NCI-H1694 treated with DMSO at 0.1 percent for 48 hours (cell line): ENCODE measurements at regions not wholly inside any gene's neighbourhood (a gene's known extent, or its start where the extent isn't known, plus 50 kb on each side); places are given as distances from the start of the nearest gene placed in this dataset.

Experiments
- DNase-seq: peaks from one replicate; lab custom pipeline; 2025; lab: John Stamatoyannopoulos, UW

DNA sequence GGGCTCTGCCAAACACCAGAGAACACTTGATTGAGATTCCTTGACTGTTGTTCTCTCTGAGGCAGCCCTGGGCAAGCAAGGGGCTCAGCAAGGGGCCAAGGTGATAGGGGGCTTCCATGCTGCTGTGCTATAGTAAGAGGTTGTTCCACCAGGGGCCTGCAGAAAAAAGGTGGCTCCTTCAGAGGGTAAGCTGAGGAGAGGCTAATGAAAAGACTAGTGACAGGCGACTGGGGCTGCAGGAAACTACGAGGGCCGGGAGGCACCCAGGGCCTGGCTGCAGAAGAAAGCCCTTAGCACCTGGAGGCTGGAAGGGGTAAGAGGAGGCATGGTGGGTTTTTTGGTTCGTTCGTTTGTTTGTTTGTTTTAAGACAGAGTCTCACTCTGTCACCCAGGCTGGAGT, 88.0 kb upstream of the CTNNA1 start:
- DNase-seq, result no peak

DNA sequence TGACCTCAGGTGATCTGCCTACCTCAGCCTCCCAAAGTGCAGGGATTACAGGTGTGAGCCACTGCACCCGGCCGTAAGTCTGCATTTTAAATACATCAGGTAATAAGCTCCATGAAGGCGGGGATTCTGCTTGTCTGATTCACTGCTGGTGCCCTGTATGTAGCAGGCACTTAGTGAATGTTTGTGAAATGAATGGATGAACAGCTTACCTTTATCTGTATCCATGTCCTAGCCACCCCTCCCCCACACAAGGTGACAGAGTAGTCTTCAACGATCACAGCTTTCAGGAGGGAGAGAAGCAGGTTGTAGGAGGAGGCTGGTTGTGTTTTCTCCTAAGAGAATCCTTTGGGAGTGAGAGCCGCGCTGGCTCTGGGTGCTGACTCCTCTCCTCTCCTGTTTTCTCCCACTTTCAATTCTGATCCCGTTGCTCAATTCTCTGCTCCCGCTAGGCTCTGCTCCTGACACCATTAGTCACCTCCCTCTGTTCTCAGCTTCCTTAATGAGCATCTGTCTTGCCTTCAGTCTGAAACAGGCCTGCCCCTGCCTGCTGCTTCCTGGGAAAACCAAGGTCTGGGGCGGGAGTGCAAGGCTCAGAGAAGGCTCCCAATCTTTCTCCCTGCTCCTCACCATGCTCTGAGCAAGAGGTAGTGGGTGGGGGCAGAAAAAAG, 88.8 kb upstream of the CTNNA1 start:
- DNase-seq, result peak; percentile 70

DNA sequence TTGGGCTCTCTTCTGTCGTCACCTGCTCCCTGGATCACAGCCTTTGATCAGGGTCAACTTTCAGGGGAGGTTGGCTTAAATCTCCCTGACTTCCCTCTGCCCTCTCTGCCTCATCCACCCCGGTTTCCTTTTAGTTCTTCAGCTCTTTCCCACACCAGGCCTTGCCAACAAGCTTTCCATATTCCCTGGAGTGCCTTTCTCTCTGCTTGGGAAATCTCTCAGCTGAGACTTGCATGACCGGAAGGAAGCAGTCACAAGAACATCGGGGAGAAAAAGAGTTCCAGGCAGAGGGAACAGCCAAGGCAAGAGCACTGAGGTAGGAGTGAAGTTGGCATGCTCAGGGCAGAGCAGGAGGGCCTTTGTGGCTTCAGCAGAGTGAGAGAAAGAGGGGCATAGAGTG, 88.4 kb upstream of the HSPA9 start:
- DNase-seq, result no peak

DNA sequence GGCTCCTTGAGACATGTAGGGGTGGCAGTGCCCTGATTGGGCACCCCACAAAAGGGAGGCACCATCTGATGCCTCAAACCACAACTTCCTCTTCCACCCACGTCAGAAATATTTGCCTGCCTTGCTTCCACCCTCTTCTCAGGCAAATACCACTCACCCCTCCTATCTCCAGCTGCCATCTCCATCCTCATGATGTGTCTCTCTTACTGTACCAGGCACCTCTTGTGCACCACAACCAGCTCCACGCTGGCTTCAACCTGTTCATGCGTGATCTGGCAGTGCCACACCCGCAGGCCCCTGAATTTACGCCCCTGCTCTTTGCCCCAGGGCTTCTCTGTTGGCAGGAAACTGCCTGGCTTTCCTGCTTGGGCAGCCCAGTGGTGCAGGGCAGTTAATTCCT, 87.8 kb upstream of the HSPA9 start:
- no peak for DNase-seq

DNA sequence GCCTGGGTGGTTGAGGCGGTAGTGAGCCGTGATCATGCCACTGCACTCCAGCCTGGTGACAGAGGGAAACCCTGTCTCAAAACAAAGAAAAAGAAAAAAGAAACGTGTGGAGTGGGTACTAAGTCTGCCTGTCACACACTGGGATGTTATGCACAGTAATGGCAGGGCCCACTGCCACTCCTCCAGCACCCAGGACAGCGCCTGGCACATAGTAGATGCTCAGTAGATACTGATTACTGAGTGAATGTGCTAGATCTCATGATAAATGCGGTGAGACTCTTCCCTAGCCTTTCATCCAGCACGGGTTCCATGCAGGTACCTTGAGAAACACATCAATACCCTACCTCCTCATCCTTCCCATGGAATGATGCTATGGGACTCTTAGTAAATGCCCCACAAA, 87.4 kb upstream of the HSPA9 start:
- DNase-seq, result no peak

DNA sequence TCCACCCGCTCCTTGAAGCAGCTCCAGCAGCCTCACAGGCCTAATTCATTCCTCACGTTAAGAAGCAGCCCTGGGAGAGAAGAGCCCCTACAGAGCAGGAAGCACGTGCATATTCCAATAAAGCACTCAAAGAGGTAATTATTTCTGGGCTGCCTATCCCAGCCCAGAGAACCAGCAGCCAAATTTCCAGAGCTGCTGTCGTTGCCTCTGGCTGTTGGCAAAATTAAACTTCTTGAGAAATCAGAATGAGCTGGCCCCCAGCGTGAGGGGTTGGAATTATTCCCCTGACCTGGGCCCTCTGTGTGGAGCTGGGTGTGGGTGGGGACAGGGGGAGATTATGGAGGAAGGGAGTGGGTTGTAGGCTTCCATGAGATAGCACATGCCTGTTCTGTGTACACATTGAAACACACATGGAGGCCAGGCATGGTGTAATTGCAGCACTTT, 86.8 kb upstream of the HSPA9 start:
- no peak for DNase-seq

DNA sequence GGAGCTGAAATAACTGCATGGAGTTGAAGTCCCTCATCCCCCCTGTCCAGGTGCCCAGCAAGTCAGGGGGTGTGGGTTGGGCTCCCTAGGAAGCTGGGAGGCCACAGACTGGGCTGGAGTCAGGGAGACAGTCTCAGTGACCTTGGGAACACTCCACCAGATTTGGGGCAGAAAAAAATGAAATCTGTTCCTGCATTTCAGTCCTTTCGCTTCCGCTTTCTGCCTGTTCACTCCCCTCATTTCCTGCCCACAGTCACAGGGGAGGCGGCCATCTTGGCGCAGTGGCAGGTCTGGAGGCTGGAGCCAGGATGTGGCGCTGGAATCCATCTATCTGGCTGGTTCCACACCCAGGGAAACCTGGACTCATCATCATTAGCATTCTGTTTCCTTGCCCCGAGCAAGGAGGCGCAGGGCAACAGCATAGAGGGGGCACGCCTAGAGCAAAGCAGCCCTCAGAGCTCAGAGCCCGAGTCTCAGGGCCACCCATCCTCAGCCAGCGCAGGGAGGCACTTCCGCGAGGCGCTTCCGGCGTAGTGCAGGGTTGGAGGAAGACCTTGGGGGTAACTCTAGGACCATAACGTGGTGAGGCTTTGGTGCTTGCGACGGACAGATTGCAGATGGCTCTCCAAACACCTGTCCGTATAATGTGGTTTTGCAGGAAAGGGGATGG, 86.2 kb upstream of the HSPA9 start:
- DNase-seq, result no peak

DNA sequence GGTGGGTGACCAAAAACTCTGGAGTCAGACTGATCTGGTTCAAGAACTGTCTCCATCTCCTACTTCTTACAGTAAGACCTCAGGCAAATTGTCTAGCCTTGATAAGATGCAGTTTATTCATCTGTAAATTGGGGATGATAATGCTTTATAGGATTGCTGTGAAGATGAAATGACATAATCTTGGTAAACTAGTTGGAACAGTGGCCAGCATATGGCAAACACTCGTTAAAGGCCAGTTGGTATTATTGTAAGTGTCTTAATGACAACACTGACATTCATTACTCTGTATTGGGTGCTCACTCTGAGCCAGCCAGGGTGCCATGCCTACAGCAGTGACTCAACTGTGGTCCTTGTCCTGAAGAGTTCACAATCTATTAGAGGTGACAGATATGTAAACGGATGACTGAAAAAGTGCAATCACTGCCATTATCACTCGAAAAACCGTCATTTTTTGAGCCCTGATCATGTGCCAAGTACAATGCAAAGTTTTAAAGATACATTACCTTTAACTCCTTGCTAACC, 84.9 kb upstream of the HSPA9 start:
- no peak for DNase-seq

DNA sequence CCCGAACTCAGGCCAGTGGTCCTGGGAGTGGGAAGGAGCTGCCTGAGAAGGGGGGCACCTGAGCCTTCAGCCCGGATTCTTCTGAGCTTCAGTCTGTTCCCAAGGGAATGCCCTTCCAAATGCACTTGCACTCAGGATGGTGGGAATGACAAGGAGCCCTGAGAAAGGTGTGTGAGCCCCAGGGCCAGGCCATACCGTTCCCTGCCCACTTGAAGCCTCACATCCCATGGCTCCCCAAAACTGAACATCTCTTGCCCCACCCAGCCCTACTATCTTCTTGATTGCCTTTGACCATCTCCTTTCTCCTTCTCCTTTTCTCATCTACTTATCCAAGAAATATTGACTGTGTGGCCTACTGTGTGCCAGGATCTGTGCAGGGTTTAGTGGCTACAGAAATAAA, 84.4 kb upstream of the HSPA9 start:
- DNase-seq, result no peak

DNA sequence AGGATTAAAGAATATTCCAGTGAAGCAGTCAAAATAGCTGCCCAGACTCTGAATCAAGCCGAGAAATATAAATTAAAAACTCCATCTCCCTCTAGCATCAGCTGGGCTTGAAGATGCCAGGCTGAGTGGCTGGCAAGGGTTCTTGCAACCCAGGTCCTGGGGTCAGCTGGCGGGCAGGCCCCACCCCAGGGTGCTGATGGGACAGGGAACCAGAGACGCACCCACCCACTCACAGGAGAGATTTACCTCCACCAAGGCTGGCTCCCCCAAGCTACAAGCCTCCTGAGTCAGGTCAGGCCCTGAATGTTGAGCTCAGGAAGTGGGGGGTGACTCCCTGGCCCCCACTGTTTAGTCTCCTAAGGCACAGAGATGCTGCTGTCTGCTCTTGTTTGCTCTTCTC, 83.9 kb upstream of the HSPA9 start:
- no peak for DNase-seq

DNA sequence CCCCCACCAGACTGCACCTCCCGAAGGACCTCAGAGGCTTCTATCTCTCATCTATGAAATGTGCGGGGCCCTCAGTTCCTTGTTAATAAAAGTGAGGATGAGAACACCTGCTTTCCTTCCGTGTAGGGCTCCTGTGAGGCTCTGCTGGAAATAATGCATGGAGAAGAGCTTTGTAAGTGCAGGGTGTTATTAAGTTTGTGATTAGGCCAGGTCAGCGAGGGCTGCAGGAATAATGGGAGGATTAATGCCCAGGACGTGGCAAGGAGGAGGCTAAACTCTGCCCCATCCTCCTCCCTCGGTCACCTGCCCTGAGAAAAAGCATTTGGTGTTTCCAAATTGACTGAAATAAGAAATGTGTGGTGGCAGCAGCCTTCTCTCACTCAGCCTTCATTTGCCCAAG, 83.5 kb upstream of the HSPA9 start:
- no peak for DNase-seq

DNA sequence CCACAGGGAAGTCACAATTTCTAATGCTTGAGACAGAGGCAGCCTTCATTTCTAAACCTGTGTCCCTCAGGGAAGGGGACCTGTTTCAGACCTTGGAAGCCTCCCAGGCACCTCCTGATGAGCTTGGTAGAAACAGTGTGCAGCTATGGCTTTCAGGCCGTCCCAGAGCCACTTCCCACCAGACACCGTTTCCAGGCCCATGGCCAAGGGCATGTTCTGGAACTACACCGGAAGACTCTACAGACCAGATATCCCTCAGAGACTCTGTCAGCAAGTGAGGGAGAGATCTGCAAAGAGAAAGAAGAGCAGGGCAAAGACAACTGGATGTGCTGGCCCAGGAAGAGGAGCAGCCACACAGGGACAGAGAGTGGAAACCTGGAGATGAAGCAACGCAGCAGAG, 82.2 kb upstream of the HSPA9 start:
- no peak for DNase-seq

DNA sequence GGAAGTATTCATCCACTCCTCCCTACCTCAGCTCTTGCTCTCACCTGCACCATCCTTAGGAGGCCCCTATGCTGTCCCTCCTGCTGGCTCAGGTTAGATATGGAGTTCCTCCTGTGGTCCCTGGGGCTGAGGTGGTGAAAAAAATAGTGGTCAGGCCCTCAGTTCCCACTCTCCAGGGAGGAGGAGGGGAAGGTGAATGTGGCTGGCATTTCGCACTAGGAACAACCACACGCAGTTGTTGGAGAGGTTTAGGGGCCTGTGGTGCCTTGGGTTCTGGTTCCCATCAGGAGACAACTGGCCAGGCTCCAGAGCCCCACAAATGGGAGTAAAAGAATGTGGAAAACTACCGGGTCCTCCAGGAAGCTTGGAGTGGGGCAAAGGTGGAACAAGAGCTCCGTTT, 81.7 kb upstream of the HSPA9 start:
- no peak for DNase-seq

DNA sequence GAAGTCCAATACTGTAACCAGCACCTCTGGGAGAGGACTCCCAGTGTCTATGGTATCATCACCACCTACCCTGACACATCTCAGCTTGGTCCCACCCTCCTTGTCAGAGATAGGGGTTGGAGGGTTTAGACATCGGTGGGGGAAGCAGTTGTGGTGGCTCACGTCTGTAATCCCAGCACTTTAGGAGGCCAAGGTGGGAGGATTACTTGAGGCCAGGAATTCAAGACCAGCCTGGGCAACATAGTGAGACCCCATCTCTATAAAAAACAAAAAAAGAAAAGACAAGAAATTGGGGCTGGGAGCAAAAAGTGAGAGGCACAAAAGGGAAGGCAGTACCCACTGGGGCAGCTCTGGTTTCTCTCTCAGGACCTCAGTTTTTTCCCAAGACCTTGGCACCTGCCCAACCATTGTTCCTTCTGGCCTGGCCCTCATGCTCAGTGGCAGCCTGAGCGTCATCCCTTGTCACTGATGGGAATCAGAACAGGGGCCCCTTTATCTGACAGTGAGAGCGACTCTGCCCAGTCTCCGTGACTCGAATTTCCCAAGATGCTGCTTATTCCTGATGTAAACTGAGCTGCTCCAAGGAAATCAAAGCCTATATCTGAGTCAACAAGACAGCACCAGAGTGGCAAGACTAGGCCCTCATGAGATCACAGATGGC, 80.5 kb upstream of the HSPA9 start:
- no peak for DNase-seq

DNA sequence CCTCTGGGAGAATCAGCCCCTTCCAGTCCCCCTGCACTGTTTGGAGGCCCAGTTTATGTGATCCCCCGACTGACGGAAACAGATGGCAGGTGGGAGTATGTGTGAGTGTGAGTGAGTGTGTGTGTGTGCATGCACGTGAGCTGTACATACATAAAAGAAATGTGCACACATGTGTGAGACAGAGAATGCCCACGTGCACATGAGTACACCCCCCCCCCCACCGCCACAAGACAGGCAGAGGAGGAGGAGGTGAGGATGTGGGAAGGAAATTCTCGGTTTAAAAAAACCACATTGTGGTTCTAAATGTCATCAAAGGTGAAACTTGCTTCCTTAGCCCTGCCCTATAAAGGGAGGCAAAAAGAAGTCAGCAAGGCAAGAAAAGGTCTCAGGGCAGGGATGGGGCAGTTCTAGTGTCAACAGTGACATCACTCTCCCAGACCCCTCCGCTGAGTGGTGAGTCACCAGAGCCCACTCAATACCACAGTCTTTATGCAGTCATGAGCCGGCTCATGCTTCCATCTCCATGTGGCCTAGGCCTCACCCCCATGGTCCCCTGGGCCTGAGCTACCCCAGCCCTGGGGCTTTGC, 79.2 kb upstream of the HSPA9 start:
- no peak for DNase-seq

DNA sequence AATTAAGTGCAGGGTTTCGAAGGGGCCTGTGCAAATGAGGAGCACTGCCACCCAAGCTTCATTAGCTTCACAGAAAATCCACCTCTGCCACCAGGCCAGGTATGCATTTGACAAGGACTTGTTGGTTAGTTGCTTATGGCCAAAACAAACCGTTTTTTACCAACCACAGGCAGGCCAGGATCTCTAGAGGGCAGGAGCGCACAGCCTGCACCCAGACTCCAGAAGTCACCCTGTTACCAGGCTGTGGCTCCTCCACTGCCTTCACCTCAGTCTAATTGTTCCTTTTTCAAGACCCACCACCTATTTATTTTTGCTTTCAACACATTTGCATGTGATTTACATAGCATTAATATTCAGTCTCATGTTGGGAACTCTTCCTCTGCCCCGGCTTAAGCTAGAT, 78.3 kb upstream of the HSPA9 start:
- peak; percentile 12 for DNase-seq

DNA sequence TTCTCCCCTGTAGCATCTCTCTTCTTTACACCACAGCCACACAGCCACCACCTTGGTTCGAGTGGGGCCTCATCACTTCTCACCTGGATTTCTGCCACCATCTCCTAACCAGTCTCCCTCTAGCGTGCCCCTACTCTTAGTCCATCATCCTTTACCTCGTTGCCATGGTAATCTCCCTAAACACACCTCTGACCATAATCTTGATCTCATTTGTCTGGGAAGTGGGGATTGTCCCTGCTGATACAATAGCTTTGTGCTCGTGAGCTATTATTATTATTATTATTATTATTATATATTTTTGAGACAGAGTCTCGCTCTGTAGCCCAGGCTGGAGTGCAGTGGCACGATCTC, 76.5 kb upstream of the HSPA9 start:
- no peak for DNase-seq

DNA sequence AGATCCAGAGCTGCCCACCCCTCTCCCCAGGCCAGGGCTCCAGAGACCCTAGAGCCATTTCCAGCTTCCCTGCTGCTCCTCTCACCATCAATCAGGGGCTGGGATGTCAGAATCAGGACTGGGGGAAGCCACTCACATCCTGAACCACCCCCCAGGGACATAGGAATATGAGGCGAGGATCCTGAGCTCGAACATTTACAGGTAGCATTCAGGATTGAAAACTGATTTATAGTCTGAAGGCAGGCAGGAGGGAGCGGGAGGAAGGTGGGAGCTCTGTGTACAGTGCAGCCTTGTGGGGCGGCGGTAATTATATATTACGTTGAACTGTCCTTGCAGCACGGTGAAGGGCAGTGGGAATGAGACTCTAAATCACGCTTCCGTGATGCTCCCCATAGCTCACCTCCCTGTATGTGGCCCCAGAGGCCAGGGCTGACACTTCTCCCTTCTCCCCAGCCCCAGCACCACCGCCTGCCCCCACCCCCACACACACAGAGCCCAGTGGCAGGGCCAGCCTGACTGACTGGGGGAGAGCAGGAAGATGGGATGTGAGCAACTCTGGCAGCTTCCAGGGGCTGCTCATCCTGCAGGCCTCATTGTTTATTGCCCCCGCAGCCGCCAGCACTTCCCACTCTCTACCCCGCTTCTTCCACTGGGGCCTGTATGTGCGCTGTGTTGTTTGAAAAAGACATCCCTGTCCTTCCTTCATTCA, 76.0 kb upstream of the HSPA9 start:
- DNase-seq, result no peak

DNA sequence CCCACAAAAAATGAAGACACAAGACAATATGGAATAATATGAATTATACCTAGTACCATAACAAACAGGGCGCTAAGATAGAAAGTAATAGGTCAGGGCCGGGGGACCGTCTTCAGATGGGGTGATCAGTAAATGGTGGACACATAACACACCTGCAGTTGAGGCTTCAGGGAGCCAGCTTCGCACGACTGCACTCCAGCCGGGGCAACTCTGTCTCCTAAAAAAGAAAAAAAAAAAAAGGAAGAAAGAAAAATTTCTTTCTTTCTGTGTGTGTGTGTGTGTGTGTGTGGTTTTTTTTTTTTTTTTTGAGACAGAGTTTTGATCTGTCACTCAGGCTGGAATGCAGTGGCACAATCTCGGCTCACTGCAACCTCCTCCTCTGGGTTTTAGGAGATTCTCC, 75.0 kb upstream of the HSPA9 start:
- DNase-seq, result no peak

DNA sequence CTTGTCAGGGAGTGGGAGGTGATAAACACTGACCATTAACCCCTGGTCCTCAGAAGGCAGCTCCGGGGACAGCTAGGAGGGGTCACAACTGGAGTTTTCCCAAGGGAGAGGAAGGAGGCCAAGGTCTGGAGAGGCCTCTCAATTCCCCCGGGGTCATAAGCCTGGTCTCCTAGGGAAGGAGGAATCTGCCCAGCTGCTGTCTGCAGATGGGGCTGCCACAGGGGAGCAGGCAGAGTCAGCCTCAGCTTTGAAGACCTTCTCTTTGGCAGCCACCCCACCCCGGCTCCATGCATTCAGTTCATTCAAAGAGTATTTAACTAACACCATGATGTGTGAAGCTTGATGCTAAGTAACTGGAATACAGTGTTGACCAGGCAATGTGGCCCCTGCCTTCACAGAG, 74.6 kb upstream of the HSPA9 start:
- DNase-seq, result no peak

DNA sequence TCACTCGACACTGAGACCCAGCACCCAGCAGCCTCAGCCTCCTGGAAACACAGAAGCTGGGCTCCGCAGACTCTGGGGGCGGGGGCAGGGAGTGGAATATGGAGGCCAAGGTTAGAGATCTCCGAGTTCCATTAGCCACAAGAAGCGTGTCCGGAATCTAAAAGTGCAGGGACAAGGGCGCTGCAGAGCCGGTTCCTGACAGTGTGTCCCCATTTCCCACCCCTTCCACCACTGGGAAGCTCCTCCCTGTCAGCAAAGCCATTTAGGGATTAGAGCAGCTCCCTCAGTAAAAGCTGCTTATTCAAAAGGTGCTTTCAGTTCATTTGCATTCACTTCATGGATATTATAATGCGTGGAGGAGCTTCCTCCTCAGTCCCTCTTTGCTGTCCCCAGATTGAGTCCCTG, 74.1 kb upstream of the HSPA9 start:
- no peak for DNase-seq

DNA sequence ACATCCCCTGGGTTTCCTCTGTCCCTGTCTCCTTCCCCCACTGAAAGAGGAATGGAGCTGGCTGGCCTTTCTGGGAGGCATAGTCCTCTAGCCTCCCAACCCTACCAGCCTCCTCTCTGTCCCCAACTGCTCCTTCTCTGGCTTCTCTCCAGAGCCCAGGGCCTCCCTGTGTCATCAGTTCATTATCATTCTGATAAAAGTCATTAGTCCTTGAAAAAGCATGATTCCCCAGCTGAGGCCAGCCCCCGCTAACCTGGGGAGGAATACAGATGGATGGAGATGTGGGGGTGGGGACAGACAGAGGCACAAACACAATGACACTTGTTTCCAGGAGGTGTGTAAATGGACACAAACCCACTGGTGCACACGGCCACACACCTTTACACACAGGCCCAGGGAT, 73.6 kb upstream of the HSPA9 start:
- DNase-seq, result no peak
